Right atrium auricular region (tissue), 2 donors: ENCODE measurements at regions not wholly inside any gene's neighbourhood (a gene's known extent, or its start where the extent isn't known, plus 50 kb on each side); places are given as distances from the start of the nearest gene placed in this dataset.

Experiments used
- DNase-seq: peaks from one replicate; pipeline ENCODE4 v3.0.0-alpha.2; 2019; ENCODE audit warnings: low spot score
- H3K27ac ChIP-seq, 2 donors: fragments of 200-600 bp; sonication (generic); 1 replicate in 1 of 2; 2 replicates in 1 of 2; pipeline ENCODE4 v1.5.1; 2016 to 2019
- H3K27me3 ChIP-seq, 2 donors: fragments of 200-600 bp; sonication (generic); one replicate each; pipeline versions ENCODE4 v1.5.1 to v1.6.0; 2017 to 2019
- H3K36me3 ChIP-seq: fragments of 200-600 bp; sonication (generic); one replicate; pipeline ENCODE4 v1.5.1; 2016
- H3K4me1 ChIP-seq, 2 donors: fragments of 200-600 bp; sonication (generic); one replicate each; pipeline versions ENCODE4 v1.5.1 to v1.6.0; 2017 to 2019
- H3K4me3 ChIP-seq, 2 donors: fragments of 200-600 bp; sonication (generic); 1 replicate in 1 of 2; 2 replicates in 1 of 2; pipeline ENCODE4 v1.5.1; 2017 to 2019; ENCODE audit warnings: mild to moderate bottlenecking in 1 of 2, moderate library complexity in 1 of 2
- H3K9me3 ChIP-seq, 2 donors: fragments of 200-600 bp; sonication (generic); one replicate each; pipeline ENCODE4 v1.5.1; 2019
- CTCF ChIP-seq, 2 donors: fragments of 200-600 bp; sonication (generic); IDR thresholded peaks; one replicate each; pipeline ENCODE4 v1.5.1; 2019; ENCODE audit warnings: antibody characterized with exemption in 2 of 2

GRCh38 chr1:36721261-36721660, 238.5 kb upstream of the CSF3R start:
- Histone ChIP-seq H3K27ac (no peak overlapping the region), H3K27me3 (no peaks in the 10 kb centered on the region), H3K4me1 (no peaks in the 10 kb centered on the region), H3K36me3 (no peaks in the 10 kb centered on the region), H3K9me3 (no peaks in the 10 kb centered on the region), H3K4me3 (no peak overlapping the region)
- DNase-seq: no peak
- TF ChIP-seq CTCF (IDR thresholded peaks at IDR 0.05): no peak

GRCh38 chr1:36717431-36717830, 234.7 kb upstream of the CSF3R start:
- Histone ChIP-seq H3K4me3 (no peak overlapping the region), H3K36me3 (no peaks in the 10 kb centered on the region), H3K9me3 (no peaks in the 10 kb centered on the region), H3K27me3 (no peaks in the 10 kb centered on the region), H3K4me1 (no peaks in the 10 kb centered on the region), H3K27ac (no peak overlapping the region)
- TF ChIP-seq CTCF (IDR thresholded peaks at IDR 0.05): no peak
- DNase-seq: no peak

GRCh38 chr1:36715797-36716196, 233.1 kb upstream of the CSF3R start:
- H3K4me1 ChIP-seq: no peaks in the 10 kb centered on the region
- H3K27me3 ChIP-seq: no peaks in the 10 kb centered on the region
- H3K27ac ChIP-seq: no peak overlapping the region
- H3K36me3 ChIP-seq: no peaks in the 10 kb centered on the region
- no peak for DNase-seq
- H3K4me3 ChIP-seq: no peak overlapping the region
- no peaks in the 10 kb centered on the region for H3K9me3 ChIP-seq
- no peak for TF ChIP-seq CTCF (IDR thresholded peaks at IDR 0.05)

GRCh38 chr1:36714301-36714700, 231.6 kb upstream of the CSF3R start:
- Histone ChIP-seq H3K4me1 (no peaks in the 10 kb centered on the region), H3K36me3 (no peaks in the 10 kb centered on the region), H3K27me3 (no peaks in the 10 kb centered on the region), H3K27ac (no peak overlapping the region), H3K9me3 (no peaks in the 10 kb centered on the region), H3K4me3 (no peak overlapping the region)
- no peak for TF ChIP-seq CTCF (IDR thresholded peaks at IDR 0.05)
- no peak for DNase-seq

- TF ChIP-seq CTCF (IDR thresholded peaks at IDR 0.05): no peak
- H3K27me3 ChIP-seq: no peaks in the 10 kb centered on the region
Measured at GRCh38 chr1:36711480-36711879, 228.8 kb upstream of the CSF3R start.

GRCh38 chr1:36710951-36711350, 228.2 kb upstream of the CSF3R start:
- Histone ChIP-seq H3K9me3 (no peaks in the 10 kb centered on the region), H3K36me3 (no peaks in the 10 kb centered on the region), H3K27ac (no peak overlapping the region), H3K4me3 (no peak overlapping the region), H3K4me1 (no peaks in the 10 kb centered on the region), H3K27me3 (no peaks in the 10 kb centered on the region)
- no peak for DNase-seq
- no peak for TF ChIP-seq CTCF (IDR thresholded peaks at IDR 0.05)

More at GRCh38 chr1:36711480-36711879, 228.8 kb upstream of the CSF3R start:
- Histone ChIP-seq H3K36me3 (no peaks in the 10 kb centered on the region), H3K4me3 (no peak overlapping the region), H3K27ac (no peak overlapping the region), H3K9me3 (no peaks in the 10 kb centered on the region), H3K4me1 (no peaks in the 10 kb centered on the region)
- no peak for DNase-seq
